OCI-LY1 (cell line): ENCODE measurements at regions not wholly inside any gene's neighbourhood (a gene's known extent, or its start where the extent isn't known, plus 50 kb on each side); places are given as distances from the start of the nearest gene placed in this dataset.

Source experiments
- H2AFZ ChIP-seq: fragments of 200-600 bp; sonication (generic), shearing (Covaris generic); 2 replicates; pipeline ENCODE4 v1.6.0; 2014; ENCODE audit warnings: antibody characterized with exemption, mild to moderate bottlenecking, low read length
- H3F3A ChIP-seq: fragments of 200-600 bp; sonication (generic), shearing (Covaris generic); 2 replicates; pipeline ENCODE4 v1.6.0; 2014; ENCODE audit warnings: mild to moderate bottlenecking, antibody characterized with exemption, low read length, moderate library complexity; ENCODE audit not compliant: insufficient read depth
- H3K27ac ChIP-seq: fragments of 200-600 bp; sonication (generic); 2 replicates; pipeline ENCODE4 v1.5.1; 2014; ENCODE audit warnings: low read length, mixed run types, mild to moderate bottlenecking, low read depth; ENCODE audit not compliant: poor library complexity, severe bottlenecking
- H3K27me3 ChIP-seq: fragments of 200-600 bp; sonication (generic); 2 replicates; pipeline ENCODE4 v1.6.0; 2014; ENCODE audit warnings: antibody characterized with exemption, mild to moderate bottlenecking, low read length, moderate library complexity; ENCODE audit not compliant: insufficient read depth
- H3K36me3 ChIP-seq: fragments of 200-600 bp; sonication (generic); 2 replicates; pipeline ENCODE4 v1.6.1; 2014; ENCODE audit warnings: mild to moderate bottlenecking, antibody characterized with exemption, low read length, moderate library complexity, mixed read lengths; ENCODE audit not compliant: insufficient read depth
- H3K4me1 ChIP-seq: fragments of 200-600 bp; sonication (generic); 2 replicates; pipeline ENCODE4 v1.5.1; 2014; ENCODE audit warnings: mild to moderate bottlenecking, low read length, moderate library complexity; ENCODE audit not compliant: insufficient read depth, severe bottlenecking
- H3K4me2 ChIP-seq: fragments of 200-600 bp; sonication (generic), shearing (Covaris generic); 2 replicates; pipeline ENCODE4 v1.6.1; 2014; ENCODE audit warnings: low read length
- H3K4me3 ChIP-seq: fragments of 200-600 bp; sonication (generic); 2 replicates; pipeline ENCODE4 v1.5.1; 2014; ENCODE audit warnings: low read length, low read depth, mild to moderate bottlenecking, mixed read lengths; ENCODE audit not compliant: poor library complexity, severe bottlenecking
- H3K79me2 ChIP-seq: fragments of 200-600 bp; shearing (Covaris generic); 2 replicates; pipeline ENCODE4 v1.6.1; 2016; ENCODE audit warnings: mixed run types, low read length, mixed read lengths; ENCODE audit not compliant: insufficient read depth
- H3K9ac ChIP-seq: fragments of 200-600 bp; sonication (generic), shearing (Covaris generic); 2 replicates; pipeline ENCODE4 v1.6.1; 2014; ENCODE audit warnings: mild to moderate bottlenecking, low read length, mixed read lengths
- H3K9me2 ChIP-seq: fragments of 200-600 bp; sonication (generic), shearing (Covaris generic); 2 replicates; pipeline ENCODE4 v1.6.1; 2014; ENCODE audit warnings: low read depth, mild to moderate bottlenecking, low read length, mixed read lengths
- H3K9me3 ChIP-seq: fragments of 200-600 bp; shearing (Covaris generic); 2 replicates; pipeline ENCODE4 v1.6.1; 2014; ENCODE audit warnings: low read length, mixed read lengths
- H4K20me1 ChIP-seq: fragments of 200-600 bp; sonication (generic), shearing (Covaris generic); 2 replicates; pipeline ENCODE4 v1.6.0; 2016; ENCODE audit warnings: mild to moderate bottlenecking, low read length; ENCODE audit not compliant: insufficient read depth
- CTCF ChIP-seq: fragments of 200-600 bp; sonication (generic), shearing (Covaris generic); IDR thresholded peaks from 2 replicates; pipeline ENCODE4 v1.5.1; 2017; ENCODE audit warnings: mild to moderate bottlenecking, antibody characterized with exemption, low read length, moderate library complexity, mixed read lengths
- EZH2 ChIP-seq: fragments of 200-600 bp; sonication (generic), shearing (Covaris generic); IDR thresholded peaks from 2 replicates; pipeline ENCODE4 v1.8.0; 2017; ENCODE audit warnings: borderline replicate concordance, mixed run types, mild to moderate bottlenecking, antibody characterized with exemption, low read length, moderate library complexity, mixed read lengths

GRCh38 chr20:23211164-23211563 lies 125.0 kb upstream of the CD93 start:
- H3K27me3 ChIP-seq, result no peaks in the 10 kb centered on the region
- H3K9me2 ChIP-seq, result no peaks in the 10 kb centered on the region
- H3K36me3 ChIP-seq, result no peaks in the 10 kb centered on the region
- no peaks in the 10 kb centered on the region for H3F3A ChIP-seq
- no peaks in the 10 kb centered on the region for H4K20me1 ChIP-seq
- H3K9me3 ChIP-seq, result no peaks in the 10 kb centered on the region
- H2AFZ ChIP-seq, result no peak overlapping the region
- H3K9ac ChIP-seq, result no peak overlapping the region
- H3K4me1 ChIP-seq, result no peaks in the 10 kb centered on the region
- no peak overlapping the region for H3K4me2 ChIP-seq
- TF ChIP-seq EZH2 (no peak), CTCF (no peak)
- H3K27ac ChIP-seq, result no peak overlapping the region
- H3K79me2 ChIP-seq, result no peaks in the 10 kb centered on the region
- H3K4me3 ChIP-seq, result no peak overlapping the region

DNA sequence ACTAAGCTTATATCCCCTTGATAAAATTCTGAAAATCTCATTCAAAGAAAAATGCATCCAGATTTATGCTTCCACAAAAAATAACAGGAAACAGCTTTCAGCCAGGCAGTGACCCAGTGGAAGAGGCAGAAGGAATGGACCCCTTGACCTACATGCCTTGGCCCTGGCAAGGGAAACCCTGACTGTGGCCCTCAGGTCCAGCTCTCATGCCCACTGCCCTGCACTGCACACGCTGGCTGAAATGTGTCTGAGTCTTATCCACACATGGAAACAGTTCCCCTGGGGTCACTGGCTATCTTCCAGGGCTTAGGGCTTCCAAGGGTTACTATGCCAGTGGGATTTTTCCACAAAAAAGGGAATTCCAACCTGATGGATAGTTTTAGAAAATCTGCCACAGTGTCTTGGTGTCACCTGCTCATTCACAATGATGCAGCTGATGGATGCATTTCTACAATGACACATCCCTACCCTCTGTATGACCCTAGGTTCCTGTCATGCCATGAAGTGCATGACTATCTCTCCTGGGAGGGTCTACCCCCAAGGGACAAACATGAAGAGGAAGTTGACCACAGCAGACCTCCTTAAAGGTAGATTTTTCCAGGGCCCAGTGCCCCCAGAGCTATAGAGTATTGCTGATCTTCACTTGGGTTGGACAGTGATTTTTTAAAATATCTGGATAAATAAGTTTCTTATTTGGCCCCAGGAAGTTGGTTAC lies 121.9 kb upstream of the CD93 start:
- Histone ChIP-seq H3K9me2 (no peaks in the 10 kb centered on the region), H3K27ac (no peak overlapping the region), H3K27me3 (no peaks in the 10 kb centered on the region), H3K9me3 (no peaks in the 10 kb centered on the region), H3K4me3 (no peak overlapping the region), H3K4me1 (no peaks in the 10 kb centered on the region), H3K36me3 (no peaks in the 10 kb centered on the region), H3K4me2 (no peak overlapping the region), H3K9ac (no peak overlapping the region), H3K79me2 (no peaks in the 10 kb centered on the region), H3F3A (no peaks in the 10 kb centered on the region), H4K20me1 (no peaks in the 10 kb centered on the region), H2AFZ (no peak overlapping the region)
- TF ChIP-seq CTCF (no peak), EZH2 (no peak)

- no peaks in the 10 kb centered on the region for H3K9me3 ChIP-seq
- H4K20me1 ChIP-seq, result no peaks in the 10 kb centered on the region
- H3K36me3 ChIP-seq, result no peaks in the 10 kb centered on the region
- no peak overlapping the region for H3K27ac ChIP-seq
- H3K4me2 ChIP-seq, result no peak overlapping the region
- no peaks in the 10 kb centered on the region for H3K4me1 ChIP-seq
- H2AFZ ChIP-seq, result no peak overlapping the region
- H3K9me2 ChIP-seq, result no peaks in the 10 kb centered on the region
- H3K9ac ChIP-seq, result no peak overlapping the region
- H3K4me3 ChIP-seq, result no peak overlapping the region
- H3K79me2 ChIP-seq, result no peaks in the 10 kb centered on the region
- no peaks in the 10 kb centered on the region for H3K27me3 ChIP-seq
- no peaks in the 10 kb centered on the region for H3F3A ChIP-seq
- TF ChIP-seq CTCF (no peak), EZH2 (no peak)
Observed at GRCh38 chr20:23206995-23207394, 120.9 kb upstream of the CD93 start.
